ENCODE measurements at regions not wholly inside any gene's neighbourhood (a gene's known extent, or its start where the extent isn't known, plus 50 kb on each side); places are given as distances from the start of the nearest gene placed in this dataset.
"Not testable (repeated sequence)": the region's sequence is repeated elsewhere in the genome, so short reads cannot be mapped to it uniquely, and the experiment has no call there.

DNA sequence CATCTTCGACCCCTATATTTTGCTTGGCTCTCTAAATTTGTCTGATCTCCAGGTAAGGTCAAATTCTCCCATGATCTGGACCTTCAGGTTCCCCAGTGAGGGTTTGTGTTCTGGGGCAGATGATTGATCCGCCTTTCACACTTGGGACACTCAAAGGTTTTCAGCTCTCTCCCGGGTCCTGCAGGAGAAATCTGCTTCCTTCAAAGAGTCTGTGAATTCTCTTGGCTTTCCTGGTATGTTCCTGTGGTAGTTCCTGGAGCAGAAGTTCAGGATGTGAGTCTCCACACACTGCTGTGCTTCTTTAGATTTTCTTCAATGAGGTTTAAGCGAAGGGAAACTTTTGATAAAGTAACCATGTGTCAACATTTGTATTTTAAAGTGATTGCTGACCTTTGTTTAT lies 318.0 kb downstream of the TAF11L14 start:
- no peak overlapping the region for H3K27ac ChIP-seq (ENCODE audit: low read length)
- Mint-ChIP-seq H3K9me3 (peaks cover 17 to 39% (median 23%) of the 10 kb centered on the region in 3 donors), H3K4me3 (no peak overlapping the region), H3K4me1 (no peaks in the 10 kb centered on the region), H3K27me3 (no peaks in the 10 kb centered on the region), H3K36me3 (no peaks in the 10 kb centered on the region), H3K27ac (no peak overlapping the region)
- POLR2A ChIA-PET: no interaction called here
- DNase-seq (no peak), ATAC-seq (replicated peaks in 1 of 4) (no peak)
- H3K4me3 ChIP-seq (ENCODE audit: control insufficient read depth in 1 of 2, extremely low read depth in 1 of 2, low read length in 1 of 2): no peak overlapping the region
- H3K27me3 ChIP-seq (replicated peaks in 1 of 2; ENCODE audit: control insufficient read depth in 2 of 2, extremely low read depth in 1 of 2, insufficient read depth in 2 of 2, low read length in 1 of 2): no peaks in the 10 kb centered on the region
- WGBS (ENCODE audit: insufficient coverage): 80% methylated on average over 3 of the region's 4 CpGs
- peaks cover 2% of the 10 kb centered on the region for H3K9me3 ChIP-seq
- H3K36me3 ChIP-seq (ENCODE audit: control insufficient read depth in 2 of 2, extremely low read depth in 1 of 2, insufficient read depth in 1 of 2, low read length in 1 of 2): no peaks in the 10 kb centered on the region
- H3K4me1 ChIP-seq (ENCODE audit: control insufficient read depth in 1 of 2, extremely low read depth in 1 of 2, insufficient read depth in 2 of 2, low read length in 2 of 2): no peaks in the 10 kb centered on the region
- CTCF ChIA-PET: no interaction called here

GRCh38 chr5:17964067-17964466 lies 329.8 kb downstream of the TAF11L14 start:
- ChIA-PET CTCF (no interaction called here), POLR2A (no interaction called here)
- Mint-ChIP-seq H3K27me3 (no peaks in the 10 kb centered on the region), H3K36me3 (no peaks in the 10 kb centered on the region), H3K27ac (no peak overlapping the region), H3K4me1 (no peaks in the 10 kb centered on the region), H3K4me3 (no peak overlapping the region), H3K9me3 (peaks cover 18 to 36% (median 18%) of the 10 kb centered on the region in 3 donors)
- no peaks in the 10 kb centered on the region for H3K27me3 ChIP-seq (replicated peaks in 1 of 2; ENCODE audit: control insufficient read depth in 2 of 2, extremely low read depth in 1 of 2, insufficient read depth in 2 of 2, low read length in 1 of 2)
- no peak overlapping the region for H3K27ac ChIP-seq (ENCODE audit: low read length)
- no peaks in the 10 kb centered on the region for H3K36me3 ChIP-seq (ENCODE audit: control insufficient read depth in 2 of 2, extremely low read depth in 1 of 2, insufficient read depth in 1 of 2, low read length in 1 of 2)
- no peak for DNase-seq
- H3K4me3 ChIP-seq (ENCODE audit: control insufficient read depth in 1 of 2, extremely low read depth in 1 of 2, low read length in 1 of 2): no peak overlapping the region
- 29% methylated on average over 1 of the region's 2 CpGs for WGBS (ENCODE audit: insufficient coverage)
- no peak for ATAC-seq (replicated peaks in 1 of 4)
- no peaks in the 10 kb centered on the region for H3K4me1 ChIP-seq (ENCODE audit: control insufficient read depth in 1 of 2, extremely low read depth in 1 of 2, insufficient read depth in 2 of 2, low read length in 2 of 2)
- peaks cover 2% of the 10 kb centered on the region for H3K9me3 ChIP-seq

DNA sequence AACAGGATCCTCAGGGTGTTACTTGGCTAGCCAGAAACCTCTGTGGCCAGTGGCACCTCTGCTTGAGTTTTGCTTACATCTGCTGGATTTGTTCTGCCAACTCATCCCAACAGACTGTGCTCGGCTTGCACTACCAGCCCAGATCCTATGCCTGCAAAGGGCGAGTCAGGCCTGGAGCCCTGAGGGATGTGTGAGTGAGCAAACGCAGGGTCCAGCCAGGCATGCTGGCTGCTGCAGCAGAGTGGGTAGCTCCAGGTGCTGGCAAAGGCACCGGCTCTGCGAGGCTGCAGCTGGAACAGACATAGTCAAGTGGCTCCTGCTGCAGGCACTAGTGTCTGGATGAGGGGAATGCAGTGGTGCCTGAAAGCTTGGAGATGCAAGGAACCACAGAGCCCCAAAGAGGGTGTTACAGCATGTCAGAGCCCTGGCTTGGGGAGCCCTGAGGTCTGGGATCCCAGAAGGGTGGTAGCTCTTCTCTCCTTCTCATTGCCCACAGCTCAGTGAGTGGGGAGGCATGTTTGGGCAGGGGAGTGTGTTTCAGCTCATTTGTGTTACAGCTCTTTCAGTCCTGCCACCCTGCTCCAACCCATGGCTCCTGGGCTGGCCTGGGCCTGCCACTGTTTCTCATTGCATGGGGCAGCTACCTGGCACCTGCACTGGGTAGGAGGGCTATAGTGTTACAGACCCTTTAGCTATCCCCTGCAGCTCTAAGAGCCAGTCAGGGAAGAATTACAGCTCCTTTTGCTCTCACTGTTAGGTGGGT lies 332.6 kb downstream of the TAF11L14 start:
- H3K4me3 Mint-ChIP-seq: no peak overlapping the region
- Histone ChIP-seq H3K4me1 (ENCODE audit: control insufficient read depth in 1 of 2, extremely low read depth in 1 of 2, insufficient read depth in 2 of 2, low read length in 2 of 2) (no peaks in the 10 kb centered on the region), H3K36me3 (ENCODE audit: control insufficient read depth in 2 of 2, extremely low read depth in 1 of 2, insufficient read depth in 1 of 2, low read length in 1 of 2) (no peaks in the 10 kb centered on the region), H3K9me3 (peaks cover 2% of the 10 kb centered on the region), H3K4me3 (ENCODE audit: control insufficient read depth in 1 of 2, extremely low read depth in 1 of 2, low read length in 1 of 2) (no peak overlapping the region), H3K27ac (ENCODE audit: low read length) (no peak overlapping the region), H3K27me3 (replicated peaks in 1 of 2; ENCODE audit: control insufficient read depth in 2 of 2, extremely low read depth in 1 of 2, insufficient read depth in 2 of 2, low read length in 1 of 2) (no peaks in the 10 kb centered on the region)
- WGBS (ENCODE audit: insufficient coverage): 74% methylated on average over 5 of the region's 5 CpGs
- POLR2A ChIA-PET: no interaction called here
- peaks cover 22 to 25% (median 23%) of the 10 kb centered on the region in 3 donors for H3K9me3 Mint-ChIP-seq
- CTCF ChIA-PET: no interaction called here
- no peaks in the 10 kb centered on the region for H3K4me1 Mint-ChIP-seq
- no peak for DNase-seq
- ATAC-seq (replicated peaks in 1 of 4): no peak
- no peaks in the 10 kb centered on the region for H3K36me3 Mint-ChIP-seq
- no peaks in the 10 kb centered on the region for H3K27me3 Mint-ChIP-seq
- H3K27ac Mint-ChIP-seq: no peak overlapping the region

DNA sequence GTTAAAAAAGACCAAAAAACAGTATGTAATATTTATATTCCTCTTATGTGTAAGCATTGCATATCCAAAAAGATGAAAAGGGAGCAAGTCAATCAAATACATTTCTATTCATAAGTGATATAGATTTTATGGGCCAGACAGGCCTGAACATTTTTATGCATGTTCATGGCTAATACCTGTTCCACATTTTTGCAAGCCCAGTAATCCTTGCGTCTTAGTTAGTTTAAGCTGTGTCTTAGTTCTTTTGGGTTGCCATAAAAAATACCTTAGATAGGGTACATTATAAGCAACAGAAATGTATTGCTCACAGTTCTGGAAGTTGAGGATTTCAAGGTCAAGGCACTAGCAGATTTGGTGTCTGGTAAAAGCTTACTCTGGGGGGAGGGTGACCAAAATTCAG lies 342.1 kb downstream of the TAF11L14 start:
- Mint-ChIP-seq H3K4me1 (no peaks in the 10 kb centered on the region), H3K9me3 (peaks cover 3 to 25% (median 11%) of the 10 kb centered on the region in 3 donors), H3K27me3 (no peaks in the 10 kb centered on the region), H3K36me3 (no peaks in the 10 kb centered on the region), H3K27ac (no peak overlapping the region), H3K4me3 (no peak overlapping the region)
- no CpG with 5 or more reads among the region's 1 CpG for WGBS (ENCODE audit: insufficient coverage)
- Histone ChIP-seq H3K9me3 (no peaks in the 10 kb centered on the region), H3K4me3 (ENCODE audit: control insufficient read depth in 1 of 2, extremely low read depth in 1 of 2, low read length in 1 of 2) (no peak overlapping the region), H3K4me1 (ENCODE audit: control insufficient read depth in 1 of 2, extremely low read depth in 1 of 2, insufficient read depth in 2 of 2, low read length in 2 of 2) (no peaks in the 10 kb centered on the region), H3K27ac (ENCODE audit: low read length) (no peak overlapping the region), H3K27me3 (replicated peaks in 1 of 2; ENCODE audit: control insufficient read depth in 2 of 2, extremely low read depth in 1 of 2, insufficient read depth in 2 of 2, low read length in 1 of 2) (no peaks in the 10 kb centered on the region), H3K36me3 (ENCODE audit: control insufficient read depth in 2 of 2, extremely low read depth in 1 of 2, insufficient read depth in 1 of 2, low read length in 1 of 2) (no peaks in the 10 kb centered on the region)
- DNase-seq (no peak), ATAC-seq (replicated peaks in 1 of 4) (no peak)
- ChIA-PET CTCF (no interaction called here), POLR2A (no interaction called here)

DNA sequence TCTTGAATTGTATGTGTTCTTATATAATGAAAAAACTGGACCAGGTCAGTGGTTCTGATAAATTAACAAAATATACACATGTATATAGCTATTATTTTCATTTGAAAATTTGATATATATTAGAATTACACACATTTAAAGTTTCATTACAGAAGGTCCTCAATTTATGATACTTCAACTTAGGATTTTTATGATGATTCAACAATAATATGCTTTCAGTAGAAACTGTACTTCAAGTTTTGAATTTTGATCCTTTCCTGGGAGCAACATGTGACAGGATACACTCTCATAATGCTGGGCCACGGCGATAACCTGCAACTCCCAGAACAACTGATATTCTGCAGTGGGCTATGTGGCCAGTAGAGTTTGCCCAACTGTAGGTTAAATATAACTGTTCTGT lies 344.7 kb downstream of the TAF11L14 start:
- no peaks in the 10 kb centered on the region for H3K27me3 Mint-ChIP-seq
- no peaks in the 10 kb centered on the region for H3K36me3 Mint-ChIP-seq
- no peaks in the 10 kb centered on the region for H3K9me3 ChIP-seq
- DNase-seq (no peak), ATAC-seq (replicated peaks in 1 of 4) (no peak)
- no peaks in the 10 kb centered on the region for H3K4me1 ChIP-seq (ENCODE audit: control insufficient read depth in 1 of 2, extremely low read depth in 1 of 2, insufficient read depth in 2 of 2, low read length in 2 of 2)
- H3K27me3 ChIP-seq (replicated peaks in 1 of 2; ENCODE audit: control insufficient read depth in 2 of 2, extremely low read depth in 1 of 2, insufficient read depth in 2 of 2, low read length in 1 of 2): no peaks in the 10 kb centered on the region
- H3K4me3 Mint-ChIP-seq: no peak overlapping the region
- peaks cover 7 to 32% (median 9%) of the 10 kb centered on the region in 3 donors for H3K9me3 Mint-ChIP-seq
- H3K4me1 Mint-ChIP-seq: no peaks in the 10 kb centered on the region
- no peaks in the 10 kb centered on the region for H3K36me3 ChIP-seq (ENCODE audit: control insufficient read depth in 2 of 2, extremely low read depth in 1 of 2, insufficient read depth in 1 of 2, low read length in 1 of 2)
- ChIA-PET CTCF (no interaction called here), POLR2A (no interaction called here)
- no CpG with 5 or more reads among the region's 2 CpGs for WGBS (ENCODE audit: insufficient coverage)
- no peak overlapping the region for H3K4me3 ChIP-seq (ENCODE audit: control insufficient read depth in 1 of 2, extremely low read depth in 1 of 2, low read length in 1 of 2)
- H3K27ac ChIP-seq (ENCODE audit: low read length): no peak overlapping the region
- no peak overlapping the region for H3K27ac Mint-ChIP-seq

DNA sequence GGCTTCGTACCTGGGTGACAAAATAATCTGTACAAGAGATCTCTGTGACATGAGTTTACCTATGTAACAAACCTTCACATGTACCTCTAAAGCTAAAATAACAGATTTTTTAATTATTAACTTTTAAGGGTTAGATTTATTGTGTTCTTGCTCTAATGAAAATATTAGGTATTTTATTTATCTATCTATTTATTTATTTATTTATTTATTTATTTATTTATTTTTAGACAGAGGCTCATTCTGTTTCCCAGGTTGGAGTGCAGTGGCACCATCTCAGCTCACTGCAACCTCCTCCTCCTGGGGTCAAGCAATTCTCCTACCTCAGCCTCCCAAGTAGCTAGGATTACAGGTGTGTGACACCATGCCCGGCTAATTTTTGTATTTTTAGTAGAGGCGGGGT lies 348.4 kb downstream of the TAF11L14 start:
- CTCF ChIA-PET, POLR2A ChIA-PET: not testable (repeated sequence)
- 80% methylated on average over 1 of the region's 3 CpGs for WGBS (ENCODE audit: insufficient coverage)

GRCh38 chr5:17989036-17989435 lies 354.8 kb downstream of the TAF11L14 start:
- H3K4me1 Mint-ChIP-seq: no peaks in the 10 kb centered on the region
- no peaks in the 10 kb centered on the region for H3K27me3 Mint-ChIP-seq
- POLR2A ChIA-PET: no interaction called here
- H3K4me3 Mint-ChIP-seq: no peak overlapping the region
- DNase-seq: no peak
- Histone ChIP-seq H3K27ac (ENCODE audit: low read length) (no peak overlapping the region), H3K9me3 (no peaks in the 10 kb centered on the region), H3K4me3 (ENCODE audit: control insufficient read depth in 1 of 2, extremely low read depth in 1 of 2, low read length in 1 of 2) (no peak overlapping the region), H3K4me1 (ENCODE audit: control insufficient read depth in 1 of 2, extremely low read depth in 1 of 2, insufficient read depth in 2 of 2, low read length in 2 of 2) (no peaks in the 10 kb centered on the region), H3K27me3 (replicated peaks in 1 of 2; ENCODE audit: control insufficient read depth in 2 of 2, extremely low read depth in 1 of 2, insufficient read depth in 2 of 2, low read length in 1 of 2) (no peaks in the 10 kb centered on the region), H3K36me3 (ENCODE audit: control insufficient read depth in 2 of 2, extremely low read depth in 1 of 2, insufficient read depth in 1 of 2, low read length in 1 of 2) (no peaks in the 10 kb centered on the region)
- CTCF ChIA-PET: no interaction called here
- peaks cover 0 to 7% (median 0%) of the 10 kb centered on the region in 3 donors for H3K9me3 Mint-ChIP-seq
- no peak overlapping the region for H3K27ac Mint-ChIP-seq
- 67% methylated on average over 1 of the region's 4 CpGs for WGBS (ENCODE audit: insufficient coverage)
- H3K36me3 Mint-ChIP-seq: no peaks in the 10 kb centered on the region
- ATAC-seq (replicated peaks in 1 of 4): no peak

More for the DNA sequence above, 348.4 kb downstream of the TAF11L14 start:
- not testable (repeated sequence) for H3K27ac Mint-ChIP-seq; DNase-seq; H3K4me3 ChIP-seq (ENCODE audit: control insufficient read depth in 1 of 2, extremely low read depth in 1 of 2, low read length in 1 of 2); H3K27me3 ChIP-seq (replicated peaks in 1 of 2; ENCODE audit: control insufficient read depth in 2 of 2, extremely low read depth in 1 of 2, insufficient read depth in 2 of 2, low read length in 1 of 2); H3K36me3 ChIP-seq (ENCODE audit: control insufficient read depth in 2 of 2, extremely low read depth in 1 of 2, insufficient read depth in 1 of 2, low read length in 1 of 2); H3K36me3 Mint-ChIP-seq; ATAC-seq (replicated peaks in 1 of 4); H3K27me3 Mint-ChIP-seq; H3K27ac ChIP-seq (ENCODE audit: low read length); H3K9me3 ChIP-seq; H3K4me1 Mint-ChIP-seq; H3K4me3 Mint-ChIP-seq; H3K4me1 ChIP-seq (ENCODE audit: control insufficient read depth in 1 of 2, extremely low read depth in 1 of 2, insufficient read depth in 2 of 2, low read length in 2 of 2)
- peaks cover 4 to 21% (median 4%) of the 10 kb centered on the region in 3 donors for H3K9me3 Mint-ChIP-seq

Data from T-cell (primary cell).